HG02623 (cell line): ENCODE measurements at regions not wholly inside any gene's neighbourhood (a gene's known extent, or its start where the extent isn't known, plus 50 kb on each side); places are given as distances from the start of the nearest gene placed in this dataset.
"Not testable (repeated sequence)": the region's sequence is repeated elsewhere in the genome, so short reads cannot be mapped to it uniquely, and the experiment has no call there.

Experiments
- ATAC-seq: cut with Tn5 transposase; IDR thresholded peaks from one replicate; pipeline ENCODE4 v1.9.1; 2021; ENCODE audit warnings: moderate library complexity; ENCODE audit not compliant: unreplicated experiment

DNA sequence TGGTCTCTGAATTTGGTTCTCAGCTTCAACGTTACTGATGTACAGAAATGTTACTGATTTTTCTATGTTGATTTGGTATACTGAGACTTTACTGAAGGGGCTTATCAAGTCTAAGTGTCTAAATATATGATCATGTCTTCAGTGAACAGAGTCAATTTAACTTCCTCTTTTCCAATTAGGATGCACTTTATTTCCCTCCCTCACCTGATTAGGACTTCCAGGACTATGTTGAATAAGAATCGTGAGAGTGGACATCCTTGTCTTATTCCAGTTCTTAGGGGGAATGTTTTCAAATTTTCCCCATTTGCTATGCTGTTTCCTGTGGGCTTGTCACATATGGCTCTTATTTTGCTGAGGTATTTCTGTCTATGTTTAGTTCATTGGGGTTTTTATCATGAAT is 349.5 kb downstream of the PRR16 start:
- ATAC-seq: no peak

DNA sequence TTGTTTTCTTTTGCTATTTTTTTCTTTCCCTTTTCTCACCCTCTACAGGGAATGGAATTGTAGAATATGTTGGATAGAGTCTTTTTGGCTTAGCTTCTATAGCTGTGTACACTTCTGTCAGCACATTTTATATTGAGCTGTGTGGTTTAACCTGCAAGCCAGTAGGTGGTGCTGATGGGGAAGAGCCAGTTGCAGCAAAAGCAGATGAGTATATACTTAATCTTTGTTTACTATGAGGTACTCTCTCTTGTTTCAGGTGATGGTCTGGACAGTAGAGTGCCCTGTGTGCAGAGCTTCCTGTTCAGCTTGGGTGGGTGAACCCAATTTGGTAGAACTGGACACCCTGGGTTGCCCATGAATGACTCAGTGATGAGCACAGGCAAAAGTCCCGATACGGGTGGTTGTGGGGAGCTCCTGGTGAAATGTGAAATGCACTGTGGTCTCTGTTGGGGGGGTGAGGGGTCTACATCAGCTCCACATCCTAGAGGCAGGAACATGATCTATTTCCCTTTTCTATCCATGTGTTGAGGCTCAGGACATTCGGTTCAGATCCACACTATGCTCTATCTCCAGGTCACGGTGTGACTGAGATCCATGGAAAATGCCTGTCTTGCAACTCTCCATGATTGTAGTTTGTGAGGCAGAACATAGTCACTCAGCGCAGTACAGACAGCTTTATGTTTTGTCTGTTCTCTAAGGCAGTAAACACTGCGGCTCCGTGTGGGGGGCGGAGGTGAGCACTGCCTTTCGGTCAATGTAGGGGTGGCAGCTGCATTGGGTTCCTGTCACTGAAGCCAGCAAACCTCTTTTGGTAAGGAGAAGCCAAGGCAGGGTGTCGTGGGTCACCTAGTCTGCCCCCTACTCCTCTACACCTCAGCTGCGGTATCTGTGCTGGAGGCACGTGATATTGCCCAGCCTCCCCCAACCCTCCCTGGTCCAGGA is 353.2 kb downstream of the PRR16 start:
- ATAC-seq: no peak

DNA sequence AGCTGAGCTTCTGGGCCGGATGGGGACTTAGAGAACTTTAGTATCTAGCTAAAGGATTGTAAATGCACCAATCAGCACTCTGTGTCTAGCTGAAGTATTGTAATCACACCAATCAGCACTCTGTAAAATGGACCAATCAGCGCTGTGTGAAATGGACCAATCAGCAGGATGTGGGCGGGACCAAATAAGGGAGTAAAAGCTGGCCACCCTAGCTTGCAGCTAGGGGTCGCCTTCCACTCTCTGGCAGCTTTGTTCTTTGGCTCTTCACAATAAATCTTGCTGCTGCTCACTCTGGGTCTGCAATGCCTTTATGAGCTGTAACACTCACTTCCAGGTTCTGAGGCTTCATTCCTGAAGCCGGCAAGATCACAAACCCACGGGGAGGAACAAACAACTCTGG is 354.0 kb downstream of the PRR16 start:
- no peak for ATAC-seq

DNA sequence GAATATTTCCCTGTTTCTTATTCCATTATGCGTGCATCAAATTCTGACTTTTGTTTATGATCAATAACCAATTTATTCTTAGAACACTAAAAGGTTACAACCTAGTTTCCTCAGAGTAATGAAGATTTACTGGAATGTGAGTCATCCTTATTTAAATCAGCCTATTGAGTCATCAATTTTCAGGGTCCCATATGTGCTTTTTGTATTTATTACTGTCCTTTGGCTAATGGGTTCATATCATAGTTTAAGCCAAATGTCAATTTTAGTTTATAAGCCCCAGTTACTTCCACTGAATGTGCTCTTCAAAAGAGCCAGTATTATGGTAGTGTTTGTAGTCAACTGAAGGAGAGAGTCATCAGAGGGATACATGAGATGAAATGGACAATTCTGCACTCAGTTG is 359.2 kb downstream of the PRR16 start:
- ATAC-seq: no peak

DNA sequence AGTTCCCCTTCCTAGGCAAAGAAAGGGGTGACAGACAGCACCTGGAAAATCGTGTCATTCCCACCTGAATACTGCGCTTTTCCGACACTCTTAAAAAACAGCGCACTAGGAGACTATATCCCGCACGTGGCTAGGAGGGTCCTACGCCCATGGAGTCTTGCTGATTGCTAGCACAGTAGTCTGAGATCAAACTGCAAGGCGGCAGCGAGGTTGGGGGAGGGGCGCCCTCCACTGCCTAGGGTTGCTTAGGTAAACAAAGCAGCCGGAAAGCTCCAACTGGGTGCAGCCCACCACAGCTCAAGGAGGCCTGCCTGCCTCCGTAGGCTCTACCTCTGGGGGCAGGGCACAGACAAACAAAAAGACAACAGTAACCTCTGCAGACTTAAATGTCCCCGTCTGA is 367.5 kb downstream of the PRR16 start:
- ATAC-seq: not testable (repeated sequence)

DNA sequence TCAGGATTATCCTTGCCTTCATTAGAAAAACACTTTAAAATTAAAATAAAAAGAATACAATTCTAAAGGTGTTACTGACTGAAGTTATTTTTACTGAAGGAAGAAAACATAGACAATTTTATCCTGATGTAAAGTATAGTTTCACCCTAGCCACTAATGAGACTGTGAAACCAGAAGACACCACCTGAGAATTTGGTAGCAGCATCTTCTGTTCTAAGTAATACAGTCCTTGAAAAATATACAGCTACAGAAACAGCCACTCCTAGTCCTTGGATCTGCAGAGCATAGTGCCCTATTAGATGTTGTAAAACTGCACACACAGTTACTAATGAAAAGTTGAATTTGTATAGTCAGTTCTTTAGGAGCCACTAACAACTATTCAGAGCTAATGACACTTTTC is 377.7 kb downstream of the PRR16 start:
- ATAC-seq: no peak

DNA sequence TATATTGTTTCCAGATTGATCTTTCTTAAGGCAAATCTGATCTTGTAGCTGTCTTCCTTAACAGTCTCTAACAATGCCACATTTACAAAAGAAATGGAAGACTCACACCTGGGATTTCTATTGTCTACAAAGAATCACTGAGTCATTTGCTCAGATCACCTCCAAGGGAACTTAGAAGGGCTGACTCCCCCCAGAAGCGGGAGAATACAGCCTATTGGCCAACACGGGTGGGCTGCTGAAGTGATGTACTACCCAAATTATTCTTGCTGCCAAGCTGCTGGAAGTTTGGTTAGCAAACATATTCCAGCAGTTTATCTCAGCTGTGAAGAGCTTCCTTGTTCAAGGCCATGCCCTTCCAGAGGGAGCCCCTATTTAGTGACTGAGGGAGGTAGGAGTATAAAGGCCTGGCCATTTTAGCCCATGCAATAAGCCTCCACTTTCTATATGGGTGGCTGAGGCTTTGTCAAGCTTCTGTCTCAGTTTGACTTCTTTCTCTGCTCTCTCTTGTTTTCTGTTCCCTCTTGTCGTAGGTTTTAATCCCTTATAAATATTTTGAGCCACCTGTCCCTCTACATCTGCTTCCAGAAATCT is 379.4 kb downstream of the PRR16 start:
- no peak for ATAC-seq

DNA sequence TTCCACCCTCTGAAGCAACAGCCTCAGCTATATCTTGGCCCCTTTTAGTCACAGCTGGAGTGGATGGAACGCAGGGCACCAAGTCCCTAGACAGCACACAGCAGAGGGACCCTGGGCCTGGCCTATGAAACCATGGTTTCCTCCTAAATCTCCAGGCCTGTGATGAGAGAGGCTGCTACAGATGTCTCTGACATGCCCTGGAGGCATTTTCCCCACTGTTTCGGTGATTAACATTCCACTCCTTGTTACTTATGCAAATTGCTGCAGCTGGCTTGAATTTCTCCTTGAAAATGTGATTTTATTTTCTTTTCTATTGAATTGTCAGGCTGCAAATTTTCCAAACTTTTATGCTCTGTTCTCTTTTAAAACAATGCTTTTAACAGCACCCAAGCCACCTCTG is 384.8 kb downstream of the PRR16 start:
- ATAC-seq: no peak

DNA sequence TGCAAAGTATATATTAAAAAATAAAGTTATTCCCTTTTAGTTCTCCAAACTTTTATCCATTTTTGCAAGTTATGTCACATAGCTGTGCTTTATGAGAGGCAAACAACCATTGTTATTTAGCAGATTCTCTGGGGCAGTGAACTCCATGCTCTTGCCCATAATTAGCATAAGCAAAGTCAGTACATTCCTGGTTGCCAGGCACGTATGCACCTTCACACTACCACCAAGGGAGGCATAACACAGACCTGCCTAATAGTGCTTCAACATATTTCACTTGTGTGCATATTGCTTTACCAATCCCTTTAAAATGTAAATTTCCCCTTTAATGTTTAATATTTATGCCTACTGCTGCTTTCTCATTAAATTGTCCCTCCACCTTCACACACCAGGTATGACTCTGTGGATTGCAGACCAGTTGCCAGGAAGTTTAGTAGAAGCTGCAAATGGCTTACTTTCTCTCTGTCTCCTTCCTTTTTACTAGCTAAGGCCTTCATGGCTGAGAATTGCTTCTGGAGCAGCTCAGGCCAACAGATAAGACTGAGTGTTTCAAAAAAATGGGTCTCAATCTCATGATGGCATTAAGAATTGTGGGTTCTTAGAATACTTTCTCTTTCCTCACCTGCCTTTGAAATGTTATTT is 388.2 kb downstream of the PRR16 start:
- ATAC-seq: no peak

DNA sequence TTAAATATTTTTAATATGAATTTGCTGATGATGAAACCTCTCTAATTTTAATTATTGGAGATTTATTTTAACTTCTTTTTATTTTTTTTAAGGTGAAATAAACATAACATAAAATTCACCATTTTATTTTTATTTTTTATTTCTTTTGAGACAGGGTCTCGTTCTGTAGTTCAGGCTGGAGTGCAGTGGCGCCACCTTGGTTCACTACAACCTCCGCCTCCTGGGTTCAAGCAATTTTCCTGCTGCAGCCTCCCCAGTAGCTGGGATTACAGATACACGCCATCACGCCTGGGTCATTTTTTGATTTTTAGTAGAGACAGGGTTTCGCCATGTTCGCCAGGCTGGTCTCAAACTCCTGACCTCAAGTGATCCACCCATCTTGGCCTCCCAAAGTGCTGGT is 402.9 kb downstream of the PRR16 start:
- no peak for ATAC-seq

DNA sequence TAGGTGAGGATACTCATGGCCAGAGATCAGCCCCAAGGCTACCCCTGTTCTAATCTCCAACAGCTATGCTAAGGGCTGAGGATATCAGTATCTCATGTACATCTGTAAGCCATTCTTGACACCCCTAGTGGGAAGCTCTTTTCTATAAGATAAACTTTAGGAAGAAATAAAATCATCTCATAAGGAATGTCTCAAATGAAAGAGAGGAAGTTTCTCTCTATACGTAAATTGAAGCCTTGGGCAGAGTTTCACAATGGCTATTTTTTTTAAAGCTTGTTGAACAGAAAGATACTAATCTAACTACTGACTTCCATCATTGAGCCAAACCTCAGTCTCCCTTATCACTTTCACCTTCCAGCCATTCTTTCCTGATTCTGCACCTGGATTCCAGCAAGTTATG is 405.7 kb downstream of the PRR16 start:
- ATAC-seq: no peak

DNA sequence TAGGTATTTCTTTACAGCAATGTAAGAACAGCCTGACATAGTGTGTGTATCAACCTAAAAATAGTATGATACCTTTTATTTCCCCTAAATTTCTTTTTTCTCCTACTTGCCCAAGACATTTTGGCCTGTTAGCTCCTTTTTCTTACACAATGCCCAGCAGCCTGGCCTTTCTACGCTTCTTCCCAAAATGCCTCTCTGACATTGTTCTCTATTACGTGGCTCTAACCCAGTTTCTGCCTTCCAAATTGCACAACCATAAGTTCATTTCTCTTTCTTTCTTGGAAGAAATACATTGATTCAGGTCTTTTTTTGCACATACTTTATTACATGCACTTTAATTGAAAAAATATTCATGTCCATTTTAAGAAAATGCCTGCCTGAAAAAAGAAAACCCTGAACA is 408.2 kb downstream of the PRR16 start:
- no peak for ATAC-seq

DNA sequence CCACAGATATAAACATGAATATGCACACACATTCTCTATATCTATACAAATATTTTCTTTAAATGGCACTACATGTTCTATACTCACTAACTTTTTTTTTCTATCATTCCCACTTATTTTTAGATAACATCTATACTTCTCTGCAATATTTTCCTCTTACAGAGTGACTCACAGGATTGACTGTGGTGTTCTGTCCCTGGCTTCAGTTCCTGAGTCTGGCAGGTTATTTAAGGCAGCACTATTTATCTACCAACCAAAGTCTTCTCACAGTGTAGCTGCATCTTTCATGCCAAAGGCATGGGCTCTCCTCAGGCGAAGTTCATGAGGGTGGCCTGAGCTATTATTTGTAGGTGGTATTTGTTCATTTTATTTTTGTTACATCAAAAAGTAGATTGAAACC is 409.0 kb downstream of the PRR16 start:
- ATAC-seq: no peak

DNA sequence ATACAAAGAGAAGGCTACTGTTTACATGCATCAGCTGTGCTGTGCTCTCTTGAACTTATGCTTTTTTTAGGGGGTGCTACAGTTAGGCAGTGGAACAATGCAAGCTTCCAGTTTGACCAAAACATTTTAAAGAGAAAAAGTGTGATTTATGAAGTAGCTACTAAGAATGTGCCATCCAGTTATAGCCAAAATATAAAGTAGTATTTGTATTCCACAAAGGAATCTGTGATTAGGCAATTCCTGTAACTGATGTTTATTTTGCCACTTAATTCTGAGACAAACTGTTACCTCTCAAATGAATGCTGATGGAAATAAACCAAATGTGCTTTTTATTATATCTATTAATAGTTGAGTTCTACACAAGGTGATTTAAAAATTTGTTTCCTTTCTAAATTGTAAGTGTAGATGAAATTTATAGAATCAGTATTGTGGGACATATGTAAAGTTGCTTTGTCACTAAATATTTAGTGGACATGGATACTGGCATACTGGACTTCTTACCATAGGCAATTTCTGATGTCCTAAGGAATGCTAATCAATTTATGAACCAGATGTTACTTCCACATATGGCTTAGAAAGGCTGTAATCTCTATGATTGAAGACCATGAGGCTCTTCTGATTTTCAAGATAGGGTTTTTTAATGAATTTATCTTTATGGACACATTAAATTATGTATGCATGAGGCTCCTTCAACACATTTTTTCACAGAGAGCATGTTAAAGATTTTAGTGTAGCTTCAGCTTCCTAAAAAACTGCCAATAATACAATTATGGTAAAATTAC is 410.2 kb downstream of the PRR16 start:
- ATAC-seq: no peak

DNA sequence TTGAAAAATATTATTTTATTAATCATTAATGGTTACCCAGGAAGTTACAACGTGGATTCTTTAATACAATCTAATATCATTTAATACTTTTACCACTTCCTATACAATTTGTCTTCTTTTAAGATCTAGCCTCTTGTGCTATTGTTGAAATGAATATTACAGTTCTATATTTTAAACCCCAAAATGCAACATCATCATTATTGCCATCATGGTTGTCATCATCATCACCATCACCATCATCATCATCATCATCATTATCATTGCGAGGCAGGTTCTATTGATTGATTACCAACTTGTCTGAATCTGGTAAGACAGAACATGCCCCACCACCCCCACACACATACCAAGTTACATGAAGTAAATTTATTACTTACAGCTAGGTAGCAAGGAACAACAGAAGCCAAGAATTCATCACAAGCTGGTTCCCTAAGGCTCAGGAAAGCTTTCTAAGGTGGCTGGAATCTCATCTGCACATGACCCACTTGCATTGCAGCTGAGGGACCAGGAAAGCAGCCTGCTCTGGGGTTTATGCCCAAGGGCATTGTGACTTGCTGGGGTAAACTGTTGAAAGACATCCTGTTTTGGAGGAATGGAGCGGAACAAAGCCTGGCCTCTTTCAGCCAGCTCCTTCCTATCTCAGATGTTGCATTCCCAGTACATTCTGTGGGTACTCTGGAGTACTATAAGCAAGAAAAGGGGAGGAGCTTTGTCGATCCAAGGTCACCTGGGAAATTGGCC is 418.1 kb downstream of the PRR16 start:
- no peak for ATAC-seq

DNA sequence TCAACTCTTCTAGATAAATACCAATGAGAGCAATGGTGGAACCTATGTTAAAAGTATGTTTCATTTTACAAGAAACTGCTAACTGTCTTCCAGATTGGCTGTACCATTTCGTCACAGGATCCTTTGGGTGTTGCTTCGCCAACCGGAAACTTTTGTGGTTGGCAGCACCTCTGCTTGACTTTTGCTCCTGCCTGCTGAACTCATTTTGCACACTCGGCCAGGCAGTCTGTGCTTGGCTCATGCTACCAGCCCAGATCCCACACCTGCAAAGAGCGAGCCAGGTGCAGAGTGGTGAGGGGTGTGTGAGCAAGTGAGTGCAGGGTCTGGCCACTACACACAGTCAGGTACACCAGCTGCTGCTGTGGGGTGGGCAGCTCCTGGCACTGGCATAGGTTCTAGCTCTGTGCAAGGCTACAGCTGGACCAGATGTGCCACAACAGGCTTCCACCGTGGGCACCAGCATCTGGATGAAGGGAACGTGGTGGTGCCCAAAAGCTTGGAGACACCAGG is 422.3 kb downstream of the PRR16 start:
- ATAC-seq: no peak

DNA sequence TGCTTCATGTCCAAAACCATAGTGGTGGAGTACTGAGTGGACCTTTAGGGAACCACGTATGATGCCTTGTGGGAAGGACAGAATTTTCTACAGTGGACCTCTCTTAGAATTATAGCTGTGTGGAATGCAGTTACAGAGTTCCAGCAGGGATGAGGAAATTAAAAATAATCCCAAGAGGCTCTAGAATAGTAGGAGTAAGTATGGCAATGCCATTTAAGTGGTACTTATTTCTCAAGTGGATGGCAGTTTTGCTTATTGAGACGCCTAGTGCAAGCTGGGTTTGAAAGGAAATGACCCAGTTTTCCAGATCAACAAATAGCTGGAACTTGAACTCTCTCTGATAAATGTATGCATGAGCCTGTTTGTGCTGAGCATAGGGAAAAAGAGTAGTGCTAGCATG is 431.6 kb downstream of the PRR16 start:
- ATAC-seq: no peak

DNA sequence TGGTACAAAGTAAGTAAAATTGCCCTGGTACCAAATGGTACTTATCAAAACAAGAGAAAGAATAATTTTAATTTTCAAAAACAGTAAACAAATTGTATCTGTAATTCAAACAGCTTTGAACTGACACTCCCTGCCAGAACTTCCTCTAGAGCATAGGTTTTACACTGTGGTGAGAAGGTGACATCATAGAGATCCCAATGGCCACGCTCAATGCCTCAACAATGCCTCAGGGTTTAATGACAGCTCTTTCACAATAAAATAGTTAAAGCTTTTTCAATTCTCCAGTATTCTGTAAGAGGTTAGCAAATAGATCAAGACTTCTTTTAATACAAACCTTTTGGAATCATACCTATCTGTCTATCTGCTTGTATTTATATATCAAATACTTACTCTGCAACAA is 437.1 kb downstream of the PRR16 start:
- ATAC-seq: no peak

DNA sequence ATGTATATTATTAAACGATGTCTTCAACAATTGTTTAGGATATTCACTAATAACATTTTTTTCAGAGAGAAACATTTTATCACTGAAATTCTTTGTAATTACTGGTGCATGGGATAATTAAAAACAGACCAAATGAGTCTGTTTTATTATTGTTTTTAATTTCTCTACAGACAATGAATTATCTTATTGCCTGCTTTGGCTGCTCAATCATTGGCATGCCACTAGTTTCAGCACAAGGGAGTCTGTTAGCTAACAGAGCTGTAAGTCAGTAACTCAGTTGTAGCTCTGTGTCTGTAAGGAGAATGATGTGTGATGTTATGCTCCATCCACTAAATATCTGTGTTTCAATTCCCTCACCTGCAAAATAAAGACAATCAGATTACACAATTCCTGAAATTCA is 443.9 kb downstream of the PRR16 start:
- ATAC-seq: no peak

DNA sequence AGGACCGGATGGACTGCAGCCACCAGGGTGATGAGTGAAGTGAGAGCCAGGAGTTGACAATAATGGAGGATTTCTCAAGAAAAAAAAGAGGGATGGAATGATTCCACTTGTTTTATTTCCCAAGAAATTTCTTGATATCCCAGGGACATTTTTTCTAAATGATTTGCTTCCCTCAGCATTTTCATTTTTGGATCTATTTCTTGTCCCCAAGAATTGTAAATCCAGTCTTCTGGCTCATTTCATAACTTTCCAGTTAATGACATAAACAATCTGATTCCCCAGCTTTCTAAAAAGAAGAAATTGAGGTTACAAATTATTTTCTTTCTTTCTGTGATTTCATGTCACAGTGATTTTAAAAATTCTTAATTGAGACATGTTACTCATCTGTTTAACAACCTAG is 446.5 kb downstream of the PRR16 start:
- no peak for ATAC-seq
